AG08396 (cell line): ENCODE measurements at regions not wholly inside any gene's neighbourhood (a gene's known extent, or its start where the extent isn't known, plus 50 kb on each side); places are given as distances from the start of the nearest gene placed in this dataset.

Source experiments
- DNase-seq: peaks from one replicate; pipeline ENCODE4 v3.0.0; 2012; ENCODE audit warnings: low spot score, mixed read lengths

GRCh38 chr13:62094932-62095331 is 679.3 kb upstream of the PCDH20 start:
- DNase-seq = no peak

GRCh38 chr13:62093984-62094780 is 678.5 kb upstream of the PCDH20 start:
- DNase-seq = no peak

- no peak for DNase-seq
Measured at GRCh38 chr13:62092949-62093348, 677.3 kb upstream of the PCDH20 start.

- no peak for DNase-seq
Measured at GRCh38 chr13:62092536-62092935, 676.9 kb upstream of the PCDH20 start.

GRCh38 chr13:62088165-62088564 is 672.5 kb upstream of the PCDH20 start:
- DNase-seq = no peak

GRCh38 chr13:62087124-62087523 is 671.5 kb upstream of the PCDH20 start:
- DNase-seq = no peak

- DNase-seq = no peak
Measured at GRCh38 chr13:62085337-62086229, 669.9 kb upstream of the PCDH20 start.

- DNase-seq = no peak
Measured at GRCh38 chr13:62084728-62085127, 669.1 kb upstream of the PCDH20 start.

- DNase-seq = no peak
Measured at GRCh38 chr13:62067821-62068220, 652.2 kb upstream of the PCDH20 start.

- no peak for DNase-seq
Measured at GRCh38 chr13:62065016-62065415, 649.4 kb upstream of the PCDH20 start.

- no peak for DNase-seq
Measured at GRCh38 chr13:62061751-62062150, 646.1 kb upstream of the PCDH20 start.

- no peak for DNase-seq
Measured at GRCh38 chr13:62060570-62060969, 644.9 kb upstream of the PCDH20 start.

- no peak for DNase-seq
Measured at GRCh38 chr13:62057286-62057685, 641.6 kb upstream of the PCDH20 start.

- no peak for DNase-seq
Measured at GRCh38 chr13:62049992-62050391, 634.3 kb upstream of the PCDH20 start.

GRCh38 chr13:62046512-62046911 is 630.9 kb upstream of the PCDH20 start:
- DNase-seq = no peak

GRCh38 chr13:62043600-62043999 is 628.0 kb upstream of the PCDH20 start:
- DNase-seq = no peak

- no peak for DNase-seq
Measured at GRCh38 chr13:62040806-62041205, 625.2 kb upstream of the PCDH20 start.

- DNase-seq = no peak
Measured at GRCh38 chr13:62040078-62040477, 624.4 kb upstream of the PCDH20 start.

- no peak for DNase-seq
Measured at GRCh38 chr13:62038214-62038613, 622.6 kb upstream of the PCDH20 start.

GRCh38 chr13:62035981-62036380 is 620.3 kb upstream of the PCDH20 start:
- DNase-seq = no peak

- DNase-seq = no peak
Measured at GRCh38 chr13:62033934-62034333, 618.3 kb upstream of the PCDH20 start.

- DNase-seq = no peak
Measured at GRCh38 chr13:62022369-62022768, 606.7 kb upstream of the PCDH20 start.

GRCh38 chr13:62019858-62020257 is 604.2 kb upstream of the PCDH20 start:
- no peak for DNase-seq
